ENCODE measurements at regions not wholly inside any gene's neighbourhood (a gene's known extent, or its start where the extent isn't known, plus 50 kb on each side); places are given as distances from the start of the nearest gene placed in this dataset.

GRCh38 chr15:29563112-29563511, 259.2 kb downstream of the TJP1 start:
- in situ Hi-C loops (cut with MboI; ENCODE audit: low pct_unique_long_range_greater_than_20kb, low sequenced_read_pairs, unreplicated experiment), result no loop called here
- no peak for DNase-seq (ENCODE audit: low spot score)
- TF ChIP-seq CTCF (IDR thresholded peaks at IDR 0.05; ENCODE audit: extremely low read depth, insufficient read depth, missing control alignments), result no peak

GRCh38 chr15:29560896-29561295, 261.4 kb downstream of the TJP1 start:
- no peak for DNase-seq (ENCODE audit: low spot score)
- no peak for TF ChIP-seq CTCF (IDR thresholded peaks at IDR 0.05; ENCODE audit: extremely low read depth, insufficient read depth, missing control alignments)
- in situ Hi-C loops (cut with MboI; ENCODE audit: low pct_unique_long_range_greater_than_20kb, low sequenced_read_pairs, unreplicated experiment), result no loop called here

- DNase-seq (ENCODE audit: low spot score), result no peak
- no peak for TF ChIP-seq CTCF (IDR thresholded peaks at IDR 0.05; ENCODE audit: extremely low read depth, insufficient read depth, missing control alignments)
- in situ Hi-C loops (cut with MboI; ENCODE audit: low pct_unique_long_range_greater_than_20kb, low sequenced_read_pairs, unreplicated experiment), result no loop called here
These were observed 264.0 kb downstream of the TJP1 start for GRCh38 chr15:29558261-29558660.

GRCh38 chr15:29557171-29557570, 265.1 kb downstream of the TJP1 start:
- in situ Hi-C loops (cut with MboI; ENCODE audit: low pct_unique_long_range_greater_than_20kb, low sequenced_read_pairs, unreplicated experiment), result no loop called here
- no peak for DNase-seq (ENCODE audit: low spot score)
- no peak for TF ChIP-seq CTCF (IDR thresholded peaks at IDR 0.05; ENCODE audit: extremely low read depth, insufficient read depth, missing control alignments)

- no peak for DNase-seq (ENCODE audit: low spot score)
- in situ Hi-C loops (cut with MboI; ENCODE audit: low pct_unique_long_range_greater_than_20kb, low sequenced_read_pairs, unreplicated experiment), result no loop called here
- no peak for TF ChIP-seq CTCF (IDR thresholded peaks at IDR 0.05; ENCODE audit: extremely low read depth, insufficient read depth, missing control alignments)
These were observed 265.9 kb downstream of the TJP1 start for GRCh38 chr15:29556380-29556779.

GRCh38 chr15:29554531-29554930, 267.7 kb downstream of the TJP1 start:
- no peak for DNase-seq (ENCODE audit: low spot score)
- in situ Hi-C loops (cut with MboI; ENCODE audit: low pct_unique_long_range_greater_than_20kb, low sequenced_read_pairs, unreplicated experiment), result no loop called here
- no peak for TF ChIP-seq CTCF (IDR thresholded peaks at IDR 0.05; ENCODE audit: extremely low read depth, insufficient read depth, missing control alignments)

All from GM13977 (cell line).